ENCODE measurements at regions not wholly inside any gene's neighbourhood (a gene's known extent, or its start where the extent isn't known, plus 50 kb on each side); places are given as distances from the start of the nearest gene placed in this dataset.

DNA sequence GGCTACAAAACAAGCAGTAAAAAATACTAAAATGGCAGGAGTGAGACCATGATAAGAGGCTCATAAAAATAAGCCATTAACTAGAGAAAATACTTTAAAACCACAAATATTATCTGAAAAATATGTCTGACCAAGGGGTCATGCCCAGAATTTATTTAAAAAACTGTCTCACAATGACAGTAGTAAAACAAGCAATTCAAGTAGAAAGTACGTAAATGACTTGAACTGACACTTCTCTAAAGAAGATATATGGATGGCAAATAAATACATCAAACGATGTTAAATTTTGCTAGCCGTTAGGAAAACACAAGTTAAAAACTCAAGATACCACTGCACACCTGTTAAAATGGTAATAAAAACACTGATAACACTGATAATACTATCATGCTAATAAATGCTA lies 353.9 kb upstream of the GRAMD2B start:
- TF ChIP-seq, protein P1, sequence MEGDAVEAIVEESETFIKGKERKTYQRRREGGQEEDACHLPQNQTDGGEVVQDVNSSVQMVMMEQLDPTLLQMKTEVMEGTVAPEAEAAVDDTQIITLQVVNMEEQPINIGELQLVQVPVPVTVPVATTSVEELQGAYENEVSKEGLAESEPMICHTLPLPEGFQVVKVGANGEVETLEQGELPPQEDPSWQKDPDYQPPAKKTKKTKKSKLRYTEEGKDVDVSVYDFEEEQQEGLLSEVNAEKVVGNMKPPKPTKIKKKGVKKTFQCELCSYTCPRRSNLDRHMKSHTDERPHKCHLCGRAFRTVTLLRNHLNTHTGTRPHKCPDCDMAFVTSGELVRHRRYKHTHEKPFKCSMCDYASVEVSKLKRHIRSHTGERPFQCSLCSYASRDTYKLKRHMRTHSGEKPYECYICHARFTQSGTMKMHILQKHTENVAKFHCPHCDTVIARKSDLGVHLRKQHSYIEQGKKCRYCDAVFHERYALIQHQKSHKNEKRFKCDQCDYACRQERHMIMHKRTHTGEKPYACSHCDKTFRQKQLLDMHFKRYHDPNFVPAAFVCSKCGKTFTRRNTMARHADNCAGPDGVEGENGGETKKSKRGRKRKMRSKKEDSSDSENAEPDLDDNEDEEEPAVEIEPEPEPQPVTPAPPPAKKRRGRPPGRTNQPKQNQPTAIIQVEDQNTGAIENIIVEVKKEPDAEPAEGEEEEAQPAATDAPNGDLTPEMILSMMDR (IDR thresholded peaks at IDR 0.05) = no peak
- TF ChIP-seq POLR2A (IDR thresholded peaks at IDR 0.05) = no peak
- no peak for TF ChIP-seq EP300 (IDR thresholded peaks at IDR 0.05)

Data from suprapubic skin (tissue), 3 donors.